ENCODE measurements at regions not wholly inside any gene's neighbourhood (a gene's known extent, or its start where the extent isn't known, plus 50 kb on each side); places are given as distances from the start of the nearest gene placed in this dataset.

DNA sequence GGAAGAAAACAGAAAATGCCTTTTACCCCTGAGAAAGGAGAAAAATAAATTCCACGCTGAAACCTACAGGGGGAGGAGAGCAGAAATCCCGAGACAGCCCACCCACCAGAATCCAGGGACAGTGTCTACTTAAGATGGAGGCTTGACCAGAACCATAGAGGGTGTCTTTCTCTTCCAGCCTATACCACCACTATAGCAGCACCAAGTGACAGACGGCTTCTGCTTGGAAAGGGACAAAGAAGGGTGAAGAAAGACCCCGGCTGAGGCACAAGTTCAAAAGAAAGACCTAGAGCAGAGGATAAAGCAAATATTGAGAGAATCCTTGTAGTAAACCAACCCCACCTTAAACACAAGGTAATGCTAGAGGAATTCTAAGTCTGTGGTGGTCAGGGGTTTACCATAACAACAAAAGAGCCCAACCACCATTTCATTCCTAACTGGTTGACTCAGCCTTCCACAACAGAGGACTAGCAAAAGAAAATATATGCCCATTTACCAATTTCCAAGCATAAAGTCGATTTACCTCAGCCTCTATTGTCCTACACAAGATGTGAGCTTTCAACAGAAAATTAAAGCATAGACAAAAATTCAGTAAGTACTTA, 105.3 kb upstream of the FOXG1 start:
- DNase-seq = no peak

DNA sequence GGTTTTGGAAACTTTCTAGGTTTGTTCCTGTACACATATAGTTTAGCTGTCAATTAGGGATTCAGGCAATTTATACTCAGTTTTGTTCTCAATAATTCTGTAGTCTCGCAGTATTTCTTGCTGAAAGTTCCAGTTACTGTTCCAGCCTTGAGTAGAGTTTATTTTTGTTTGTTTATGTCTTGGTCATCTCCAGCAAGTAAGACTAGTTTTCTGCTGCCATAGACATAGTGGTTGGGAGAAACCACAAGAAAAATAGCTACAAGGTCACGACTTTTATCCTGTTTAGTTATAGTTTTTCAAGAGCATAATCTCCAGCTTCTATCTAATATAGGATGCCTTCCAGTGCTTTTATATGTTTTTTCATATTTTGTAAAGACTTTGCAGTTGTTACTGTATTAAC, 99.6 kb upstream of the FOXG1 start:
- DNase-seq = no peak

DNA sequence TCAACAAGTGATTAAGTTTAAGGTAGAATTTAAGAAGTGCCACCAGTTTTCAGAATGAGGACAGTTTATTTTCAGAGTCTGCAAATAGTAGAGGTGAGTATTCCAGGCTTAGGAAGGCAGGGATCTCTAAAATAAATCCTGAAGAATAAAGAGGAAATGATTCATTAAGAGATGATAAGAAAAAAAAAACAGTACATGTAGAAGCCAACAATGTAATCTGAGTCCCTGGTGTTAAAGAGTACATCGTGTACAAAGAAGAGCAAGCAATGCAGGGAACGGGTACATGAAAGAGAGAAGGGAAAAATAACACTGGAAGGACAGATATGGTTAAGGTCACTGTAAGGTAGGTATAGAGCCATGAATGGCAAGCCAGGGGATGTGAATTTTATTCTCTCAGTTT, 95.2 kb upstream of the FOXG1 start:
- DNase-seq = no peak

DNA sequence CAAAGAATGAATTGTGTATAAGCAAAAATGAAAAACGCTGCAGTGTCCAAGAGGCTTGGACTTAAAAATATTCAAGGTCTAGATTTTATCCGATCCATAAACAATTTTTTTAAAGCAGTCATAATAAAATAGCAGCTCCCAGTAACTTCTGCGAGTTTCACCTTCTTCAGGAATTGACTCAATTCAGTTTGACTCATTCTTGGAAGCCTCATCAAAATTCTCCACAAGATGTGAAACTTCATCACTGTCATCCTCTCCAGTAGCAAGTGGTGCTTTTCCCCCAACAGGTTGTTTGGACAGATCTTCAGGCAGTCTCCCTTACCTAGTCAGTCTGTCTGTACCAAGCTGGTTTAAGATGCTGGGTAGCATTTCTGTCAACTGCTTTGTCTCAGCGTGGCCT, 93.5 kb upstream of the FOXG1 start:
- no peak for DNase-seq

DNA sequence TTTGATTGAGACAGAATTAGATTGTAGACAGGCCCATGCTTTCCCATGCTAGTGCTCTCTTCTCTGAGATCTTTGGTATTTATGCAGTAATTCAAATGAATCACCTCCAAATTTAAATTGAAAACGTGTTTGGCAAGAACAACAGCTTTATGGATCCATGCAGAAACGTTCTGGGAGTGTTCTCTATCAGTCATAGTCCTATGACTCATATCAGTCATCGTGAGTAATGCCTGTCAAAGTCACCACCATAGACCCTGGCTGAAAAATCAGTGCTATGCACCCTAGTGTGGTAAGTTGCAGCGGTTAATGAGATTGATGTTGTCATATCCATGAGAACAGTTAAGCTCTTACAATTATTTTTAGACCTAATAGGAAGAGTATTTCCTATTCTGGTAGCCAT, 90.1 kb upstream of the FOXG1 start:
- DNase-seq = no peak

DNA sequence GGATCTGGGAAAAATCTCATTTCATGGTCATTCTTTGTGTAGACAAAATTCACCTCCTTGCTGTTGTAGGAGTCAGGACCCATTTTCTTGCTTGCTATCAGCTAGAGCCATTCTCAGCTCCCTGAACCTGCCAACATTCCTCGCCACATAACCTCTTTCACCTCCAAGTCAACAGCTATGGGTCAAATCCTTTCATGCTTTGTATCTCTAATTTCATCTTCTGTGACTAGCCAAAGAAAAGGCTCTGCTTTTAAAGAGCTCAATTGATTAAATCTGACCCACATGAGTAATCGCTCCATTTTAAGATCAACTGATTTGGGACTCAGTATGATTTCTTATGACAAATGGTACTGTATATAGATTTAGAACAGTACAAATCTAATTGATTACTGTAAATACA, 89.2 kb upstream of the FOXG1 start:
- no peak for DNase-seq

DNA sequence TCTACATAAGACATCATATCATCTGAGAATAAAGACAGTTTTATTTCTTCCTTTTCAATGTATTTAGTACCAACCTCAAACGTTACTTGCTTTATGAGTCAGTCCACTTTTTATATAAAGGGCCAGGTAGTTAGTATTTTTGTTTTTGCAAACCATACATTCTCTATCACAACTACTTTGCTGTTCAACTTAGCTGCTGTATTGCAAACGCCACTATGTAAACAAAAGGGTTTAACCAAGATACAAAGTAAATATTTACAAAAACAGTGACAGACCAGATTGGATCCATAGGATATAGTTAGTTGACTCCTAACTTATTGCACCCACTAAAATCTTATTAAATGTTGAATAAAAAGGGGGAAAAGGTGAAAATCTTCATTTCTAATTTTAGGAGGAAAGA, 87.7 kb upstream of the FOXG1 start:
- DNase-seq = no peak

DNA sequence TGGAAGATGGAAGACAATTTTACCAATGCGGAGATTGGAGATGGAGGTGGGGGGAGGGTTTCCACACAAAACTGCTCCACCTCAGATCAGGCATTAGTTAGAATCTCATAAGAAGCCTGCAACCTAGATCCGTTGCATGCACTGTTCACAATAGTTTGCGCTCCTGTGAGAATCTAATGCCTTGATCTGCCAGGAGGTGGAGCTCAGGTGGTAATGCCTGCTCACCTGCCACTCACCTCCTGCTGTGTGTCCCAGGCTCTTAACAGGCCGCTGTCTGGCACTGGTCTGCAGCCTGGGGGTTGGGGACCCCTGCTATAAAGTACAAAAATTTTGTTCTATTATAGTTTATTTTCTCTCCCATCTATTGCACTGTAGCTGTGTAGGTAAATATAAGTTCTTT, 84.9 kb upstream of the FOXG1 start:
- no peak for DNase-seq

DNA sequence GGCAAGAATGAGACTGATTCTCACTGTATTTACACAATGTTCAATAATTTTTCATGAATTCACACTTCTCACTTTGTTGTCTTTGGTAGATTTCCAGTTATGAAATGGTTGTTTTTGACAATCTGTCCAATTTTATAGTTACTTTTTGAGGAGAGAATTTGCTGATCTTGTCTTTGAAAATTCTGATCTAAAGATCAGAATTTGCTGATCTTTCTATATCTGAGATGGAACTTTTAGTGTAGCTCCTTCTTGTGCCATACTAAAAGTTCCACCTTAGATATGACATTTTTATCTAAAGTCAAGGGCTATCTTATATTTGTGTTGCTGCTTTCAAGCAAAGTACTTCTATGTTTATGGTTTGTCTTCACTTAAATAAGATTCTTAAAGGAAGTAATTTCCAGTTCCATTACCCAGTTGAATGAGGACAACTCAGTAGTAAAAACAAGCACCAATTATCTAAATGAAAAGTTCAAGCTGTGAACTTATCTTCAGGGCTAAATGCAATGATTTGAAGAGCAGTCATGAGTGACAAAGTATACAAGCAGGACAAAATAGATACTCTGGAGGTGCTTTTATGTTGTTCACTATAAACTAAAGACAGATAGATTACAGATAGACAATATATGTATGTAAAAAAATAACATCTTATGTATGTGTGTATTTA, 76.4 kb upstream of the FOXG1 start:
- peak; percentile 6 for DNase-seq

DNA sequence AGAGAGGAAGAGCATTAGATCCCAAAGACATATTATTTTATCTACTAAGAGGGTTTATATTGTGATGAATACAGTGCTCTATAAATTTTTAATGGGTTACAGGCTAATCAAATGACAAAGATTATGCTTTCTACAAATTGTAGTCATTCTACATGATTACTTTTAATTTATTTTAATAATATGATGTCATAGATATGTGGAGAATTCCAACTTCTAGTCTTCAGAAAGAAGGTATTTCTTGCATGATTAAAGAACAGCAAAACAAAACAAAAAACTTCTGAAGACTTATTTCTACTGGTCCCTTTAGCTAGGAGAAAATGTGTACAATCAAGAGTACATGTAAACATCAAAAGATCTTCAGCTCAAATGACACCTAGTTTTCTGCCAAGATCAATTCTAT, 71.5 kb upstream of the FOXG1 start:
- DNase-seq = no peak

DNA sequence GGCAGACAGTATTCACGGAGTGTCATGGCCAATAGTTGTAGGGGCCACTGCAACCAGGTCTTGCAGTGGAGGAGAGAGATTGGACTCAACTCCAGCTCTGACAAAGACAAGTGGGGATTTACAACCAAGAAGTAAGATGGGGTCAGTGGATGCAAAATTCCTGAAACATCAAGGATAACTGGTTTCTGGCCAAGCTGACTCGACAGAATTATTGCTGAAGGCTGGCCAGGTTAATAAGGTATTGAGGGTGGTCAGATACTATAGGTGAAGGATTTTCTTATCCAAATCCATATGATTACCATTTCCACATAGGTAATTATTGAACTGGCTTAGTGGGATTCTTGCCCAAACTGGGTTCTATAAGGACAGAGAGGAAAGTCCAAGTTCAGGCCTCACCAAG, 64.9 kb upstream of the FOXG1 start:
- no peak for DNase-seq

DNA sequence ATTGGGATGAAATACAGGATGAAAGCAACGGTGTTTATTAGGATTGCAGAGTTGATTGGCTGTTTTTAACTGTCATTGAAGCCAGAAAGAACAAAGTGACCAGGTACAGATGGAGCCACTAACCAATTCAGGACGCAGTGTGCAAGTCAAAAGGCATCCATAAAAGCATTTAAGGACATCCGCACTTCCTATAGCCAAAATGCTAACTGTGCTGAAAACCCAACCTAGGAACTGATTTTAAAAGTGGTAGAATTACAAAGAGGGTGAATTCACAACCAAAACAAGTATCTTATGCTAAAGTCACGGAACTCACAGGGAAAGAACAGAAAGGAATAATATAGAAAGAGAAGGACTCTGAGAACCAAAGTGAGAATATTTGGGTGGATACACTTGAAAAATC, 63.1 kb upstream of the FOXG1 start:
- DNase-seq = no peak

DNA sequence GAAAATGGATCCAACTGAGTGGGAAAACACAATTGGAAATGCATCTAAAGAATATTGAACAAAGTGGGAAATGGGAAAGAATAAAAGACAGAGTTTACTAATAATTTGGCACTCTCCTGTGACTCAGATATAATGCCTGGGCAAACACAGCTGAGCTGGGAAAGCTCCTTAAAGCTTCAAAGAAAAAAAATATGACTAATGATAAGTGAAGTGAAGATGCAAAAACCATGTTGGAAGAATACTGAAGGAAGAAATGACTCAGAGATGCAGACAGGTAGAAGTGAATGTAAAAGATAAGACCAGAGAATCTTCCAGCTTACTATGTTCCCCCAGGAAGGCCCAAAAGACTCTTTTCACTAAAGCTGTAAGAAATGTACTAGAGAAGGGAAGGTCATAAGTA, 62.4 kb upstream of the FOXG1 start:
- DNase-seq = no peak

DNA sequence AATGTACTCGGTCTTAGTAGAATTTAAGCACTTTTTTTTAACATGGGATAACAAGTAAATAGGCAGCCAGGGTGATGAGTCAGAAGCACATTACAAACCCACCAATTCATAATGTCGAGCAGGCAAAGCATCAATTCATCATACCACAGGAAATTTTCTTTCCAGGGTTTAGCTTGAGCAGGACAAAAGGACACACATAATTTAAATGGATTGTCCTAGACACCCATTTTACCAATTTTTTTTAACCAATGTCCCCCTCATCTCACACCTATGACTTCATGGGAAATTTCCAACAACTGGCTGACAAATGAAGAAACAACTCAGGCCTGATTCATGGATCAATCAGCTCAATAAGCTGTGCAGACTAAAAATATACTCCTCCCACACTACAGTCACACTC, 58.8 kb upstream of the FOXG1 start:
- no peak for DNase-seq

DNA sequence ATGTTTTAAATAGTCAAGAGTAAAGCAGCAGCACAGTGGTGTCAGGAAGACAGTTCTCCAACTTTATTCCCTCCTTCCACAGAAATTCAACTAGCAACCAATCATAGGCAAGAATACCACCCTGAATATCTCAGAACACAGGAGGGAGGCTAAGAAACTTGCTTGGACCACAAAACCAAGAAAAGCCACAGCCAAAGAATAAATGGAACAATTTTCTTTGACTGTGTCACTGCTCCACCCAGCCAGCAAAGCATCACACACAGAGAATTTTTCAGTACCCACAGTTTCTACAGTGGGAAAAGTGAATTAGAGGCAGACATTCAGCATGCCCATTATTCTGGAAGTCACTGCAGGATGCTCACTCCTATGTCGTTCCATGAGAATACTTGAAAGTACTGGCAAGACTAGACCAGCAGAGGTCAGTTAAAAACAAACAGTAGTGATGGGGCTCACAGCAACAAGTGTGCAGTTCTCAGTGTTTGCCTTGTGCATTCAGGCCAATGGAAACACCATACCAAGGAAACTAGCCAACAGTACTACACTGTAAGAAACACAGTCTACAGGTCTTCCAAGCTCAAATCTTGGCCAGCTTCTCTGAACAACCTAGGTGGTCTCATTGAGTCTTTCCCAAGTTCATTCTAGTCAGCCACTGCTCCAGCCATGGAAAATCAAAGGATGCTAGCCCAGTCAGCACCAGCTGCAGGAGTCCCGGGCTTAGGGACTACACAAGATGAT, 56.8 kb upstream of the FOXG1 start:
- no peak for DNase-seq

Data from eye (tissue), 1 donor.